AG10803 (cell line): ENCODE measurements at regions not wholly inside any gene's neighbourhood (a gene's known extent, or its start where the extent isn't known, plus 50 kb on each side); places are given as distances from the start of the nearest gene placed in this dataset.
A peak's percentile ranks its signal among the peaks of the same experiment; 100 is the strongest.

Experiments used
- DNase-seq: peaks from one replicate; pipeline ENCODE4 v3.0.0; 2010; ENCODE audit warnings: low read depth
- H3K4me3 ChIP-seq: 2 replicates; pipeline ENCODE4 v1.5.1; 2011; ENCODE audit warnings: mild to moderate bottlenecking, low read length, control low read depth
- TF ChIP-seq, protein P1 (sequence below): conservative IDR thresholded peaks from 2 replicates; pipeline ENCODE4 v1.5.1; 2011; ENCODE audit warnings: mild to moderate bottlenecking, low read length, control low read depth, inconsistent platforms

DNA sequence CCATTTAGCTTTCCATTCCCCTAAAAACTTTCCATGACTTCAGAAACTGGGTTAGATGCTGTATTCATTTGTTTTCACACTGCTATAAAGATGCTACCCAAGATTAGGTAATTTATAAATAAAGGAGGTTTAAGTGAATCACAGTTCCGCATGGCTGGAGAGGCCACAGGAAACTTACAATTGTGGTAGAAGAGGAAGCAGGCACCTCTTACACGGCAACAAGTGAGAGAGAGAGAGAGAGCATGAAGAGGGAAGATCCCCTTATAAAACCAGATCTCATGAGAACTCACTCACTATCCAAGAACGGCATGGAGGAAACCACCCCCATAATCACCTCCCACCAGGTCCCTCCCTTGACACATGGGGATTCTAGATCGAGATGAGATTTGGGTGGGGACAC is 336.8 kb downstream of the TFEC start:
- TF ChIP-seq, protein P1, sequence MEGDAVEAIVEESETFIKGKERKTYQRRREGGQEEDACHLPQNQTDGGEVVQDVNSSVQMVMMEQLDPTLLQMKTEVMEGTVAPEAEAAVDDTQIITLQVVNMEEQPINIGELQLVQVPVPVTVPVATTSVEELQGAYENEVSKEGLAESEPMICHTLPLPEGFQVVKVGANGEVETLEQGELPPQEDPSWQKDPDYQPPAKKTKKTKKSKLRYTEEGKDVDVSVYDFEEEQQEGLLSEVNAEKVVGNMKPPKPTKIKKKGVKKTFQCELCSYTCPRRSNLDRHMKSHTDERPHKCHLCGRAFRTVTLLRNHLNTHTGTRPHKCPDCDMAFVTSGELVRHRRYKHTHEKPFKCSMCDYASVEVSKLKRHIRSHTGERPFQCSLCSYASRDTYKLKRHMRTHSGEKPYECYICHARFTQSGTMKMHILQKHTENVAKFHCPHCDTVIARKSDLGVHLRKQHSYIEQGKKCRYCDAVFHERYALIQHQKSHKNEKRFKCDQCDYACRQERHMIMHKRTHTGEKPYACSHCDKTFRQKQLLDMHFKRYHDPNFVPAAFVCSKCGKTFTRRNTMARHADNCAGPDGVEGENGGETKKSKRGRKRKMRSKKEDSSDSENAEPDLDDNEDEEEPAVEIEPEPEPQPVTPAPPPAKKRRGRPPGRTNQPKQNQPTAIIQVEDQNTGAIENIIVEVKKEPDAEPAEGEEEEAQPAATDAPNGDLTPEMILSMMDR, result no peak
- H3K4me3 ChIP-seq, result no peak overlapping the region
- DNase-seq, result no peak

DNA sequence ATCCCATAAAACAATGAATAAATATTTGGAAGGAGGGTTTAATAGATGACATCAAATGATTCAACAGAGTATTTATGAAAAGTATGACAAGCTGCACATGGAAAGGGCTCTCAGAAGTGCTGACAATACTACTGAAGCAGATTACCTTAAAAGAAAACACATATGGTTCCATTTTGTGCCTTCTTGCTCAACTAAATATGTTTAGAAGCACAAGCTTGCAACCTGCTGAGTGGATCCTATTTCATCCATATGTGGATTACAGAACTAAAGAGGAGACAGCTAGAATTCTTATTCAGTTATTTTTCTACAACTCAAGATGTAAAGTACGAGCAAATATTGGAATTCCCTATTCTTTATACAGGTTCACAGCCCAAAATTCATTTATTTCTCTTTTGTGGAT is 340.6 kb downstream of the TFEC start:
- peak; percentile 38 for DNase-seq
- TF ChIP-seq, protein P1, result no peak
- H3K4me3 ChIP-seq, result no peak overlapping the region

DNA sequence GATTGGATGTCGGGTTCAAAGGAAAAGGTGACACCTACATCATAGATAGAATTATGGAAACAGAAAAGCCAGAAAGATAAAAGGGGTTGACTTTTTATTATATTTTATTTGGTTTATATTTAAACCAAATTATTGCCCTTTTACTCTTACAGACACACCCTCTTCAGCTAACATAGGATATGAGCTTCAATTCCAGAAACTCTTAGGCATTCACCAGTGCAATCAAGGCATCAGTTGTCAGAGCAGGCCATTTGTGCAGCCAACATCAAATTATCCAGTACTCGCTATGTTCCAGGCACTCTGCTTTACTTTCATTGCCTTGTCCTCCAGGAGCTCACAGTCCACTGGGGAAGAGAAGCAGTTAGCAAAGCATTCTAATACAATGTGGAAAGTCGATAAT is 347.5 kb downstream of the TFEC start:
- H3K4me3 ChIP-seq, result no peak overlapping the region
- TF ChIP-seq, protein P1, result no peak
- no peak for DNase-seq

DNA sequence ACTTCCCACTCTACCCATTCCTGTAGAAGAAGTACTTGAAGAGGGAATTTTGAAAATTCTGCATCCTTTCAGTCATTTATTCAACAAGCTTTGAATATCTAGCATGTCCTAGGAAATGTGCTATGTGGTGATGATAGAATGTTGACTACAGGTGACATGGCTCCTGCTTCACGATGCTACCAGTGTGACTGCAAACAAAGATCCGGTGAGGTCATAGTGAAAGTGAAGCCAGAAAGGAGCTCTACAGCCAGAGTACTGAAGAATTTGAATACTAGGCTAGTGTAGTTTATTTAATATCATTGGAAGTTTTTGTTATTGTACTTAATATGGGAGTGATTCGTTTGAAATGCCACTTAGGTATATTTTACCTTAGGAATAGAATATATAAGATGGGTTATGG is 348.1 kb downstream of the TFEC start:
- no peak overlapping the region for H3K4me3 ChIP-seq
- DNase-seq, result no peak
- TF ChIP-seq, protein P1, result no peak

DNA sequence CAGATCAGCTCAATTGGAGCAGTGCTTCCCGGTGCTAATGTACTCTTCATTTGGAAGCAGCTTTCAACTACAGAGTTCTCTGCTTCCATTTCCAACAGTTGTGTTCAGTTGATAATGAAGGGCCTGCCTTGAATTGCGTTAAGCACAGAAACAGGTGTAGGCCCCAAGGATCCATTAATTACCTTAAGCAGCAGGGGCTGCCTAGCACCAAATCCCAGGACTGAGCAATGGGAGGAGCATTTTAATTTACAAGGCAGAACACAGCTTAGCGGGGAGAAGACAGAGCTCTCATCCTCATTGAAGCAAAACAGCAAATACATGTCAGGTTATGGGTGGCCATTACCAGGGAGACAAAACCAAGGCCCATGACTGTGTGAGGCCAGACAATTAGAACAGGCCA is 349.6 kb downstream of the TFEC start:
- no peak overlapping the region for H3K4me3 ChIP-seq
- TF ChIP-seq, protein P1, result no peak
- DNase-seq, result no peak

DNA sequence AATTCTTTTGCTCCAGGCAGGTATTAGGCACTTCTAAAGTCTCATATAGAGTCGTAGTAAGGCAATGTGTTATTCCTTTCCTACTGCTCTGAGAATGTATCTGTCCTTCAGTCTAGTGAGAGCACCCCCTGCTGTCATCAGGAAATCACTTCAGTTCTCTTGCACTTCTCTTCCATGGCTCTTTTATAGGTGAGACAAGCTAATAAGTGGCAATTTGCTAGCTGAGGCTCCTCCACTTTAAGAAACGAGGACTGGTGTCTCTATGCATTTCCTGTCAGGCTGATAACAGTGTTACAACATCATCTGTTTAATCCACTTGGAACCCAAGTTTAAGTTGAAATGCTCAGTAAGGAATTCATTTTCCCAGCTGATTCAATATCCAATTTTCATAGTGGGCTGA is 350.6 kb downstream of the TFEC start:
- no peak overlapping the region for H3K4me3 ChIP-seq
- TF ChIP-seq, protein P1, result peak; percentile 57
- peak; percentile 43 for DNase-seq

DNA sequence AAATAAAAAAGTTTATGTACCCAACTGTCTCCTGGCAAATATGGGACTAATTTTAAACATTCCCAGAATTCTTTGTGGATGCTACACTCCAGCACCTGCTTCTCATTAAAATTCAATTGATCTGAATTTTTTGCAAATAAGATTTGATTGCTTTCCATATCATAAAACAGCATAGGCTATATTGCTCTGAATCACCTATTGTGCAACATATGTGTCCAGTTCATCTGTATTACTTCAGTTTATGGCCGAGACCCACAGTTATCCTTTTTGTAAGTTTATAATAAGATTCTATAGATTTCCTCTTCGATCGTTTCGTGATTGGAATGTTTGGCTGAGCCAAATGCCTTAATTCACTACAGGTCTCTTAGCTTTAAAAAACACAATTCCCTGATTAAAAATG is 351.1 kb downstream of the TFEC start:
- no peak for DNase-seq
- H3K4me3 ChIP-seq, result no peak overlapping the region
- TF ChIP-seq, protein P1, result no peak
